NCI-H526 (cell line): ENCODE measurements at regions not wholly inside any gene's neighbourhood (a gene's known extent, or its start where the extent isn't known, plus 50 kb on each side); places are given as distances from the start of the nearest gene placed in this dataset.
A peak's percentile ranks its signal among the peaks of the same experiment; 100 is the strongest.
"Not testable (repeated sequence)": the region's sequence is repeated elsewhere in the genome, so short reads cannot be mapped to it uniquely, and the experiment has no call there.

Experiments
- DNase-seq, 2 experiments: peaks; one replicate each; lab custom pipeline; 2025; lab: John Stamatoyannopoulos, UW

DNA sequence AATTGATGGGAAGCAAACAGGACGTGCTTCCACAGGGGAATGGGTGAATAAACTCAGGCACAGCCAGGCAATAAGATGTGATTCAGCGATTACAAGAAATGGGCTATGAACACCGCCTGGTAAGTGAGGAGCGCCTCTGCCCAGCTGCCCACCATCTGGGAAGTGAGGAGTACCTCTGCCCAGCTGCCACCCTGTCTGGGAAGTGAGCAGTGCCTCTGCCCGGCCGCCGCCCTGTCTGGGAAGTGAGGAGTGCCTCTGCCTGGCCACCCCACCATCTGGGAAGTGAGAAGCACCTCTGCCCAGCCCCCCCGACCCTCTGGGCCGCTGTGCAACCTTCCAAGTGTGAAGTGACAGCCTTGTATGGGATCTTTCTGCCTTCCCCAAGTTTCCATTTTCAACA, 73.2 kb upstream of the PRR5 start:
- DNase-seq, result no peak

DNA sequence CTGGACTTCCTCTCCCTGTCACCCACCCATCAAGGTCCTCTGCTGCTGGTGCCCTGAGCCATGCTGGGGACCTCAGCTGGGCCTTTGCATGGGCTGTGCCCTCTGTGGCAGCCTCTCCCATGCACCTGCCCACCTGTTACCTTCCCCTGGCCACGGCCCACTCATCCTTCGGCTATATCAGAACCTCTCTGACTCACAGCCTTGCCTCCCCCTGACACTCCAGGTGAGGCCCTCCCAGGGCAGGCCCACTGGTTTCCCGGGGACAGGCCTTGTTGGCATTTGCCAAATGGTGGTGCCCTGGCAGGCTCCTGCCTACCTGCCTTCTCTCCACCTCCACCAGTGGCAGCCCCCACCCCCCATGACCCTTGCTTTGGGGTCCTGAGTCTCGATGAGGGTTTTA, 73.7 kb upstream of the PRR5 start:
- DNase-seq, result no peak

DNA sequence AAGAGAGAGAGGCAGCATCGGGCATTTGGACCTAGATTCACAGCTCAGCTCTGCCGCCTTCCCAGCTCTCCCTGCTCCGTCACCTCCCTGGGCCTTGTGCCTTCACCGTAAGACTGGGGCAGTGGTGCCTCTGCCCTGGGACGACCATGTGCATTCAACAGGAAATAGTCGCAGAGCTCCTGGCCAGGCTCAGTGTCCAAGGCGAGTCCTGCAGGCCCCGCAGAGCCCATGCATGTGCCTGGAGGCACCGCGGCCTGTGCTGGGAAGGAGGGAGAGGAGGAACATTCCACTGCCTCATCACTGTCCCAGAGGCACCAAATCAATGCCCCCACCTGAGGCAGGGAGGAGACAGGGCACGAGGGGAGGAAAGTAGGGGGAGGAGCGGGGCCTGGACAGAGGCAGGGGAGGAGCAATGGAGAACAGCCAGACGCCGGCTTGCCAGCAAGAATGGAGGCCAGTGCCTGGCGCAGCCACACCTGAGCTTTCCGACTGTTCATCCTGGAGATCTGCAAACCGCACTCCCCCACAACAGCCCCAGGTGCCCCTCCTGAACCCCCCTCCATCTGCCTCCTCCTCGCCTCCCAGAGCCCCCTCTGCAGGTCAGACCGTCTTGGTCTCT, 74.4 kb upstream of the PRR5 start:
- DNase-seq, result no peak

DNA sequence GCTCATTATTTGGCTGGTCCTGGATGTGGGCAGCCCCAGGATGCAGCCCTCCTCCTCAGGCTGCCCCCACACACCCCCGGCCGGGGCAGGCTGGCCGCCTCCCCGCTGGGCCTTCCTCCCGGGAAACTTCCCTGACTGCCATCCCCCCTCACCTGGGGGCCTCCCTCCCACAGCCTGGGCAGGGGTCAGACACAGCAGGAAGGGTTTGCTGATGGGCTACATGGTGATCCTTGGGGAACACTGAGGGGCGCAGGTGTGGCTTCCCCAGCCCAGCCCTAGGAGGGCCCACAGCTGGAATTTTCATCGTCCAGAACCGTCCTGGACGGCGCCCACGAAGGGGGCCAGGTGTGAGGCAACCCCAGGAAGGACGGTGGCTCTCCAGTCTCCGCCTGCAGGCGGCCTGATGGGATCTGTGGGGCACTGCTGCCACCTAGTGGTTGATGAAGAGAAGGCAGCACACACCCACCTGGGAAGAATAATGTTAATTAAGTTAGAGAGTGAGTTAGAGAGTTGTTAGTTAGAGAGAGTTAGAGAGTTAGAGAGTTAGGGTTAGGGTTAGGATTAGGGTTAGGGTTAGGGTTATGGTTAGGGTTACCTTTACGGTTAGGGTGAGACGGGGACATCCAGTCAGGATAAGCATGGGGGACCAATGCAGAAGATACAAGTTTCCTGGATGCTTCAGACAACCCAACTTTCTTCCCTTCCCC, 75.9 kb upstream of the PRR5 start:
- peak; percentile 16 to 62 for DNase-seq

DNA sequence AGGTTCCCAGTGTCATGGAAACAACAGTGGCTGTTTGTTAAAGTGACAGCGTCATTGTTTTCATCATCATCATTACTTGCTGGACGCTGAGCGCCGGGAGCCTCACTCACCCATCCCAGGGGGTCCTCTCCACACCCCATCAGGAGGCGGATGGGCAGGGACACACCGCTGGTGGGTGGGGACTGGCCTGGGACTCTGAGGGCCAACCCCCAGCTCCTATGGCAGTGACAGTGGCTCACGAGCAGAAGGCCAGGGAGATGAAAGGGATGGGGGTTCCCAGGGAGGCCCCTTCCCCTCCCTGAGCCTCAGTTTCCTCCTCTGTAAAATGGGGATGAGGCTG, 76.6 kb upstream of the PRR5 start:
- no peak for DNase-seq

DNA sequence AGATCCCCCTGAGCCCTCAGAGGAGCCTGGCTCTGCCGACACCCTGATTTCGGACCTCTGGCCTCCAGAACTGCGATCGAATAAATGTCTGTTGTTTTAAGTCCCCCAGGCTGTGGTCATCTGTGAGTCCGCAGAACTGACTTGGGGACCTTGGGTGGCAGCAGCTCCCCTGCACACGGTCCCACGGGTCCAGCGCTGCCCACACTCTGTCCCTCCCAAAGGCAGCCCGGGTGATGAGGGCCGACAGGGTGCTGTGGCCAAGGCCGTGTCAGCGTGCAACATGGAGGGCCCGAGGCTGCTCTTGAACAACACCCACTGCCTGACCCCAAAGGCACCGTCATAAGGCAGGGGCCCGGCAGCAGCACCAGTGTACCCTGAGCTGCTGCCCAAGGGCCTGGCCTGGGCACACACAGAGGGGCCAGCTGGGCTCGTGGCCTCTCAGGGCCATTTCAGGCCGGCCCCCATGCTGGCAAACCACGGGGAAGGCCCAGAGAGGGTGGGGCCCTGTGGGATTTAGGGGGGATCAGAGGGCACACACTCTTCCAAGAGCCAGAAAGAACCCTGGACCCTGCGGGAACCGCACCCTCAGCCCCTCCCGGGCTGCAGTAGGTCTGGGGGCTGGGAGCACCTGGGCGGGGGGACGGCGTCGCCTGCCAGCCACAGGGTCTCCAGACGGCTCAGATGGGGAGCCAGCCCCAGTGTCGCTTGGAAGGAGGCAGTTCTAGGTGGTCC, 77.1 kb upstream of the PRR5 start:
- DNase-seq, result no peak

DNA sequence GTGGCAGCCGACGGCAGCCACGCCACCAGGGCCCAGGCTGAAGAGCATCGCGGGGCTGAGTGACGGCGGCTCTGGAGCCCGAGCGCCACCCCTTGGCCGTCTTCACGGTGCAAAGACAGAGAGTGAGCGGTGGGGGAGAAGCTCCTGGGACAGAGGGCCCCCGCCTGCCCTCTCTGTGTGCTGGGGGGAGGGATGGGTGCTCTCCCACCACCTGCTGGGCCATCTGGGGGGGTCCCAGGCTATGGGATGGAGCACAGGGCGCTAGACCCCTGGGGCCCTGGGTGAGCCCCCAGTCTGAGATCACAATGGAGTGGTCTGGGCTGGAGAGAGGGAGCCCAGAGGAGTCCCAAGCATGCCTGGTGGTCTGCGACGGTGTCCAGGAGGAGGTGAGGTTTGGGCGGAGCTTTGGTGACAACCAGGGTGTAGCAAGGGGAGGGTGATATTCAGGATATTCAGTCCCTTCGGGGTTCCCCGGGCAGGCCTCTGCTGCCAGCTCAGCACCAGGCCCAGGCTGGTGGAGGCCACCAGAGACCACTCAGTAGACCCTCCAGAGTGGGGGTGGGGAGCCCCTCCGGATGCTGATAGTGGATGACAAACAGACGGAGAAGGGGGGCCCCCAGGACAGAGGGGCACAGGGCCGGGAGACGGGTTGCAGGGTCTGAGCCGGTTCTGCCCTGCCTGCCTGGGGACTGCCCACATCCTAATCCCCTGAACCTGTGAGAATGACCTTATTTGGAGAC, 78.1 kb upstream of the PRR5 start:
- peak in 1 of 2 experiments; percentile 51 for DNase-seq

DNA sequence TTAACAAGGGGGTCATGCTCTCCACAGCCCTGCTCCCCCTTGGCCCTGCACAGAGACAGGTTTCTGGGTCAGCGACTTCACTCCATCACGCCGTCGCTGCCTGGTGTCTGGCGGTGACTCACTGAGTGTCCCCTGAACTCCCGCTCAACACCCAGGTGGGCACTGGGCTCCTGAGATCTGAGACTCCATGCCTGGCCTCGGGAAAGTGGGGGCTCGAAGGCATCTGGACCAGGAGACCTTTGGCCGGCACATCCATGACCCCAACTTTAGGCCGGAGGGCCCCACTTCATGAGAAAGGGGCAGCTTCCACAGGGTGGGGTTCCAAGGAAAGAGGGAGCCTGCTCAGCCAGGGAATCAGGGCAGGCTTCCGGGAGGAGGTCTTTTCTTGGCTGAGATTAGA, 79.3 kb upstream of the PRR5 start:
- DNase-seq, result no peak

DNA sequence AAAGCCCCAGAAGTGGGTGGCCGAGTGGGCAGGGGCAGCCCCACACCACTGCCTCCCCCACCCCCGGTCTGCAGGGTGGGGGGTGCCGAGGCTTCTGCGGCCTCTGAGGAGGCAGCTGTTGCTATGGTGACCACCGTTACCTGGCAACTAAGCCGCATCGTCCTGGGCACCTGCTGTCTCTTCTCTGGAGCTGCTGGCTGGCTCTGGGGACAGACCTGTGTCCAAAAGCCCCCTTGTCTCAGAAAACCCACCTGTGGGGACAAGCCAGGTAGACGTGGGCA, 79.9 kb upstream of the PRR5 start:
- DNase-seq, result peak; percentile 17 to 46

DNA sequence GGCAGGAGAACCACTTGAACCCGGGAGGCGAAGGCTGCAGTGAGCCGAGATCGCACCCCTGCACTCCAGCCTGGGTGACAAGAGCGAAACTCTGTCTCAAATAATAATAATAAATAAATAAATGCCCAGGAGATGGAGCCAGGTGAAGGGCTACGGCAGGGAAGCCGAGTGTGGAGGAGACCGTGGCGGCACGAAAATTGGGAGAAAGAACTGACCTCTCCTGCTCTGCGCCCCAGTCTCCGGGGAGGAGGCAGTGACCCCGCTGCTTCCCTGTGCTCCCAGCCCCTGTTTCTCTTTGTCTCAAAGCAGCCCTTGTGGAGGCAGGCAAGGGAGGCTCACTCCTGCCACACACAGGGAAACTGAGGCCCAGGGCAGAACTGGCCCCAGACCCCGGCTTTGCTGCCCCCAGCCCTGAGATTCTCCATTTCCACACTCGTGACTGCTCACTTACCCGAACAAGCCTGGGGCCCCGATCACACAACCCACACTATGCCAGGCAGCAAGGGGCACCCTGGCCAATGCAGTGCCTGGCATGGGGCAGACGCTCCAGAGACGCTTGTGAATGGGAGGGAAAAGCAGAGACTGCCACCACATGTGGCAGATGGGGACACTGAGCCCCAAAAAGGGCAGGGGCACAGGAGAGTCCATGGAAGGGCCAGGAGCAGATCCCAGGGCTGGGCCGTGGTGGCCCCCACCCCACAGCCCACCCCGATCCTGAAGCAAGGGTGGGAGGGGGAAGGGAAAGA, 80.4 kb upstream of the PRR5 start:
- no peak for DNase-seq

DNA sequence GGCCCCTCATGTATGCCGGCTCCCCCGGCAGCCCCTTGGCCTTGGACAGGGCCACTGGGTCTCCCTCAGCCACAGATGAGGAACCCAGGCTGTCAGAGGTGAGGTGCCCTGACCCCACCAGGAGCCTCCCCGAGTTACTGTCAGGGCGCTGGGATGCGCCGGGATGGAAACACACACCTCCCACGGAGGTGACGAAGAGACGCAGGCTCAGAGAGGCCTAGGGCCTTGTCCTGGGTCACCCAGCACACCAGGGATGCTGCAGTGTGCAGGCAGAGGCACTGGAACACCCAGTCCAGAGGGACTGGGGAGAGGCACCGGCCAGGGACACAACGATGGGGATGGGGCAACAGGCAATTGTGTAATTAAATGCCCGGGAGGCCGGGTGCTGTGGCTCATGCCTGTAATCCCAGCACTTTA, 81.2 kb upstream of the PRR5 start:
- no peak for DNase-seq

DNA sequence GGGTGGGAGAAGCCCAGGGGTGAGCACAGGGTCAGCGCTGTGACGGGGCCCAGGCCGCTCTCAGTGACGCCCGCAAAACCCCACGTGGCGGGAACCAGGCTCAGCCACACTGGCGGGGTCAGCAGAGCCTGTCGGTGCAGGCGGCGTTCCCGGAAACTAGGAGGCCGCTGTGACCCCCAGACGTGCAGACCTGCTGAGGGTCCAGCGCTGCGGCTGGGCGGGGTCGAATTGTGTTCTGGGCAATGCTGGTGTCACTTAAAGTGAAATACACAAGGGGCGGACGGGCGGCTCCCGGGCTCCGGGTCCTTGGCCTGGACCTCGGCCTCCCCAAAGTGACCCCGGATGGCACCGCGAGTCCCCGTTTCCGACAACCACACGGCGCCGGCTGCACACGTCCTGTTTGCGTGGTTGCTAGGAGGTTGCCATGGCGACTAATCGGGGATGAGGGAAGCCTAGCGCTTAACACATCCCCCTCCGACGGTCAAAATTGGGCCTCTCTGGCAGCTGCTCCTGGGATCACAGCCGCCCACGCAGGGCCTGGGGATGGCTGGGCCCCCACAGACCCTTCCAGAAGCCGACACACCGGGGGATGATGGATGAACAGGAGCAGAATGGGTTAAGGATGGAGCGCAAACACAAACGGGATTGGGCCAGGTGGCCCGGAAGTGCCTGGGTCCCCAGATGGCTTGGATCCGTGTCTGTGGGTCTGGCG, 81.7 kb upstream of the PRR5 start:
- DNase-seq, result peak; percentile 14 to 53

DNA sequence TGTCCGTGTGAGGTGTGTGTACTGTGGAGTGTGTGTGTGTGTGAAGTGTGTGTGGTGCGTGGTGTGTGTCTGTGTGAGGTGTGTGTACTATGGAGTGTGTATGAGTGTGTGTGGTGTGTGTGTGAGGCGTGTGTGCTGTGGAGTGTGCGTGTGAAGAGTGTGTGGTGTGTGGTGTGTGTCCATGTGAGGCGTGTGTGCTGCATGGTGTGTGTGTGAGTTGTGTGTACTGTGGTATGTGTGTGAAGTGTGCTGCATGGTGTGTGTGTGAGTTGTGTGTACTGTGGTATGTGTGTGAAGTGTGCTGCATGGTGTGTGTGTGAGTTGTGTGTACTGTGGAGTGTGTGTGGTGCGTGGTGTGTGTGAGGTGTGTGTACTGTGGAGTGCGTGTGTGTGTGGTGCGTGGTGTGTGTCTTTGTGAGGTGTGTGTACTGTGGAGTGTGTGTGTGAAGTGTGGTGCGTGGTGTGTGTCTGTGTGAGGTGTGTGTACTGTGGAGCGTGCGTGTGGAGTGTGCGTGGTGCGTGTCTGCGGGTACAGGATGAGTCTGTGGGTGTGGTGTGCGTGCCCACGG, 82.4 kb upstream of the PRR5 start:
- not testable (repeated sequence) for DNase-seq

DNA sequence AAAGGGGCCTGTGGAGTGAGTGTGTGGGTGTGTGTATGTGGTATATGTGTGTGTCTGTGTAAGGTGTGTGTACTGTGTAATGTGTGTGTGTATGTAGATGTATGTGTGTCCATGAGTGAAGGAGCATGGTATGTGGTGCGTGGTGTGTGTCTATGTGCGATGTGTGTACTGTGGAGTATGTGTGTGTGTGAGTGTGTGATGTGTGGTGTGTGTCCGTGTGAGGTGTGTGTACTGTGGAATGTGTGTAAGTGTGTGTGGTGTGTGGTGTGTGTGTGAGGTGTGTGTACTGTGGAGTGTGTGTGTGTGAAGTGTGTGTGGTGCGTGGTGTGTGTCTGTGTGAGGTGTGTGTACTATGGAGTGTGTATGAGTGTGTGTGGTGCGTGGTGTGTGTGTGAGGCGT, 83.1 kb upstream of the PRR5 start:
- not testable (repeated sequence) for DNase-seq

DNA sequence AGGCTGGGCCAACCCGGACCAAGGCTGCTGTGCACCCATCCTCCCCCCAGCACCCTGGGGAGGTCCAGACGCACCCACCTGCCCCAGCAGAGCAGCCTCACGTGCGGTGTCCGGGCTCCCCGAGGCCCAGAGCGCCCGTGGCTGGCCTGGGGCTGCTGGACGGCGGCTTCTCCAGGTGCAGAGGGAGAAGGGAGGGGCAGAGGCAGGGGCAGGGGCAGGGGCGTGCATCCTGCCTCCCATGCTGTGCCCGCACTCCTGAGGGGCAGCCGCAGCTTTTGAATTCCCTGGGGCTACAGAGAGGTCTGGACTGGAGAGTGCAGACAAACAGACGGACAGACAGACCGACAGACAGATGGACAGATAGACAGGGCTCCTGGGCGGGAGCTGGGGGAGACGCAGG, 83.6 kb upstream of the PRR5 start:
- no peak for DNase-seq

DNA sequence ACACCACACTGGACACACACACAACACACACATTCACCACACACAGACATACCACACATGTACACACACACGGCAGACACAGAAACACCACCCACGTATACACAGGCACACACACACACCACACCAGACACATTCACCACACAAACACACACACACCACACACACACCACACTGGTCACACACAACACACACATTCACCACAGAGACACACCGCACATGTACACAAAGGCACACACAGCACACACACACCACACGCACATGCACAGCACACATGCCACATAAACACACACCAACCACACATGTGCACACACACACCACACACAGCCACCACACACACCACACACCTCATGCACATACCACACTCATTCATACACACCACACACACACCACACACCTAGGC, 84.2 kb upstream of the PRR5 start:
- DNase-seq, result no peak

DNA sequence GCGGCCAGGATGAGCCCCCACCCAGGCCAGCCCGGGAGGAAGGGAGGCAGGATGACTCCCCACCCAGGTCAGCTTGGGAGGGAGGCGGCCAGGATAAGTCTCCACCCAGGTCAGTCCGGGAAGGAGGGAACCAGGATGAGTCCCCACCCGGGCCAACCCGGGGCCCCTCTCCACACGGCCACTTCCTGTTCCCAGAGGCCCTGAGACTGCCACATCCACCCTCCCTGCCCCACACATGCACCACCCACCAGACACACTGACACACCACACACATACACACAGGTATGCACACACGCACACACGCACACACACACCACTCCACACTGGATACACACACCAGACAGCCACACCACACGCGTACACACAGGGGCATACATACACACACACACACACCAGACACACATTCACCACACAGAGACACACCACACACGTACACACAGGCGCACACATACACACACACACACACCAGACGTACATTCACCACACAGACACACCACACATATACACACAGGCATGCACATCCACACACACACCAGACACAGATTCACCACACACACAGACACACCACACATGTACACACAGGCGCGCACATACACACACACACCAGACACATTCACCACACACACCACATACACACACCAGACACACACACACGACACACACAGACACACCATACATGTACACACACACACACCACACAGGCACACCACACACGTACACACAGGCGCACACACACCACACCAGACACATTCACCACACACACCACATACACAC, 84.9 kb upstream of the PRR5 start:
- DNase-seq, result no peak

DNA sequence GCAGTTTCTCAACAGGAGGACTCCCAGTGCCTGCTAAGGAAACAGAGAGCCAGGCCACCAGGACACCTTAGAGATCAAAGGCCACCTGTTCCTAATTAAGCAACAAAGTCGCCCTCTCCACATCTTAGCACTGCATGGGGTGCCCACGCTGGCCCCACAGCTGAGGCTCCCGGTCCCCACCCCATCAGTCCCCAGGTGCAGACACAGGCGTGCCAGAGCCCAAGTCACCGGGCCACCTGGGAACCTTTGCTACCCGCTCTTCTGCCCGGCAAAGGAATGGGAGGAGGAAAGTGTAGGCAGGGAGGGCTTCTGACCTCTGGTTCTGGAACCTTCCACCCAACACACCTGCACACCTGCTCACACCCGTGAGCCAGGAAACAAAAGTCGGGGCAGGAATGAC, 85.5 kb upstream of the PRR5 start:
- no peak for DNase-seq

DNA sequence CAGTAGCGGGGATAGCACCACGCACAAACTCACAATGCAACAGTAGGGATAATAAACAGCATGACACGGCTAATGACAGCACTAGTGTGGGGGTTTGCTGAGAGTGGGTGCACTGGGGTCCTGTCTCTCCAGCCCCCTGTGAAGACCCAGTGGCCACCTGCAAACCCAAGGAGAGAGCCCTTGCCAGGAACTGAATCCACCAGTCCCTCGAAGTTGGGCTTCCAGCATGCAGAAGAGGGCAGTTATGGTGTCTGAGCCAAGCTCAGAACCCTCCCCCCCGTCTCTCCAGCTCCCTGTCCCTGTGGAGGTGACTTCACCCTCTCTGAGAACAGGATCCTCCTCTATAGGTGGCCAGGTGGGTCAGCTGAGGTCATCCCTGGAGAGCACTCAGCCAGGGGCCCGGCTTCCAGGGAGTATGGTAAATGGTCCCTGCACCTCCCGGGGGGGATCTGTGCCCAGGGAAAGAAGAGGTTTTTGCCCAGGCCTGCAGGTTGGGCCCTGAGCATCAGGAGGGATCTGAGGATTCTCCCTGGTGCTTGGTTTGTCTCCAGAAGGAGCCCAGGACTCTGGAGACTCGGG, 86.3 kb upstream of the PRR5 start:
- no peak for DNase-seq

DNA sequence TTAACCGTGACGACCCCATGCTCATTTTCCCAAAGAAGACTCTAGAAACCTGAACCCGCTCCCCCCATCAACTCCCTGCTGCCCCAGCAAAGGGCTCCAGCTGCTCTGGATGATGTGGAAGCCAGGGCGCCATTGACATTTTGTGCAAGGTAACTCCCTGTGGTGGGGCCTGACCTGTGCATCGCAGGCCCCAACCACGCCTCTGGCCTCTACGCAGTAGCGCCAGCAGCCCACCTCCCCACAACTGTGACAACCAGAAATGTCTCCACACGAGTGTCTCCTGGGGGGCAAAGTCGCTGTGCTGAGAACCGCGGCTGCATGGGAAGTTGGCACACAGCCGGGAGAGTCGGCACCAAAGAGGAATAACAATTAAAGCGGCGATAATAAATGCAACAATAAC, 86.9 kb upstream of the PRR5 start:
- no peak for DNase-seq
